ENCODE measurements at regions not wholly inside any gene's neighbourhood (a gene's known extent, or its start where the extent isn't known, plus 50 kb on each side); places are given as distances from the start of the nearest gene placed in this dataset.

DNA sequence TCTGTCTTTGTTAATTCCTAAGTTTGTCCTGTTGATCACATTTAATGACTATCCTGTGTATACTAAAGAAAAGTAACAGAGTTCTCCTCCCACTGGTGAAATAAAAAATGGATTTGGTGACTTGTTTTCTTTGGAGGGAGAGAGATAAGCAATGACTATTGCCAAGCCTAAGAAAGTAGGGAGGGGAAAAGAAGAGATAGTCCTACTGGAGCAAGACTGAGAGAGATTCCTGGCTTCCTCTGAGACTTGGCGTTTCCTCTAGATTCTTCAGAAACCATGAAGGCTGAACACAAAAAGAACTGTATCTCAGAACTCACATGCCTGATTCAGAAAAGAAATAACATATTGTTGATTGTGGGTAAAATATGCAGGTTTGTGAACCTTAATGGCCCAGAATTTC lies 406.5 kb downstream of the FOXO1 start (continued):
- TF ChIP-seq ZBTB40 (IDR thresholded peaks at IDR 0.05; ENCODE audit: borderline replicate concordance) (no peak), WRNIP1 (IDR thresholded peaks at IDR 0.05; ENCODE audit: borderline replicate concordance, low read depth, low read length) (no peak), RUNX3 (IDR thresholded peaks at IDR 0.05; ENCODE audit: low read length) (no peak), SP1 (IDR thresholded peaks at IDR 0.05; ENCODE audit: low read depth, low read length) (no peak)

DNA sequence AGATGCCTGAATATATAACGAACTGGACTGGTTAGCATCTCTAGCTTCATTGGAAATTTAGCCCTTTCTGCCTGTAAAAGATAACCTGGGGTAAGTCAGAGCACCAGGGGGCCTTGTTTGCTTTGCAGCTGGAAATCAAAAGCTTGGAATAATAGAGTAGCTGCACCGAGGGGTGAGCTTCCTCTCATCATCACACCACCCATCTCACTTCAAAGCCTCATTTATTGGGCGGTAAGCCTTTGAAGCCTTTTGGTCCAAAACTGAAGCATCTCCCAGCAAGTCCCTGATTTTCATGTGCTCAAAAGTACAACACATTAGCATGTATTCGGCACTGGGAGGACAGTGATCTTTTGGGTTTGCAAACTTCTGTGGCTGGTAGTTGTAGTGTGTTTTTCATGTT lies 405.1 kb downstream of the FOXO1 start:
- H3K27me3 ChIP-seq (replicated peaks in 1 of 2; ENCODE audit: control insufficient read depth in 2 of 2, insufficient read depth in 2 of 2, low read length in 1 of 2) = no peaks in the 10 kb centered on the region; a peak in 2 of 4 replicates
- 44% methylated on average over 4 of the region's 4 CpGs for WGBS (ENCODE audit: insufficient coverage, insufficient replicate concordance, low lambda C conversion rate, missing lambda C conversion rate)
- H4K20me1 ChIP-seq (ENCODE audit: control insufficient read depth, insufficient read depth) = no peaks in the 10 kb centered on the region
- SMC1A ChIA-PET (ENCODE audit: uncharacterized antibody, unreplicated experiment) = no interaction called here
- no peak overlapping the region for H3K27ac ChIP-seq (ENCODE audit: control insufficient read depth, insufficient read depth)
- CTCF ChIA-PET = interaction anchor here (1.0 kb wide), 1 partner anchor 421 kb away, joined by 4 read pairs; no protein-coding TSS in a partner anchor
- FAIRE-seq (no peak), ATAC-seq (no peak), DNase-seq (ENCODE audit: low read depth, low spot score) (no peak)
- intact Hi-C loops (cut with micrococcal nuclease; ENCODE audit: unreplicated experiment) (no loop called here), in situ Hi-C loops (cut with MboI) (no loop called here)
- RAD21 ChIA-PET (ENCODE audit: unreplicated experiment) = no interaction called here
- POLR2A ChIA-PET = no interaction called here
- H3K9me3 ChIP-seq (replicated peaks; ENCODE audit: control insufficient read depth, insufficient read depth, low read length) = no peaks in the 10 kb centered on the region
- H3K36me3 ChIP-seq (ENCODE audit: control insufficient read depth in 2 of 2, insufficient read depth in 2 of 2, low read length in 1 of 2) = no peaks in the 10 kb centered on the region
- H2AFZ ChIP-seq (ENCODE audit: control insufficient read depth, low read depth, low read length) = no peak overlapping the region
- BruUV-seq (replicated peaks) = no TSS peak
- H3K4me3 ChIP-seq = no peak overlapping the region
- no peak overlapping the region for H3K4me2 ChIP-seq (ENCODE audit: control insufficient read depth, insufficient read depth)
- H3K4me1 ChIP-seq (ENCODE audit: control insufficient read depth, insufficient read depth, low read length) = no peaks in the 10 kb centered on the region
- no peaks in the 10 kb centered on the region for H3K79me2 ChIP-seq (ENCODE audit: control insufficient read depth, insufficient read depth, low read length)
- no peak overlapping the region for H3K9ac ChIP-seq (ENCODE audit: control insufficient read depth, insufficient read depth, low read length)
- TF ChIP-seq NFXL1 (IDR thresholded peaks at IDR 0.05; ENCODE audit: borderline replicate concordance) = no peak
- no peak for TF ChIP-seq CBFB (IDR thresholded peaks at IDR 0.05; ENCODE audit: low read depth)
- no peak for TF ChIP-seq ZNF24 (IDR thresholded peaks at IDR 0.05)
- no peak for TF ChIP-seq FOXK2 (IDR thresholded peaks at IDR 0.05)
- TF ChIP-seq EZH2 (IDR thresholded peaks at IDR 0.05; ENCODE audit: borderline replicate concordance, control insufficient read depth, low read depth, low read length) = no peak
- TF ChIP-seq CBX5 (IDR thresholded peaks at IDR 0.05; ENCODE audit: low read depth) = no peak
- TF ChIP-seq BCL11A (IDR thresholded peaks at IDR 0.05; ENCODE audit: low read depth, low read length) = no peak
- TF ChIP-seq, protein P1, sequence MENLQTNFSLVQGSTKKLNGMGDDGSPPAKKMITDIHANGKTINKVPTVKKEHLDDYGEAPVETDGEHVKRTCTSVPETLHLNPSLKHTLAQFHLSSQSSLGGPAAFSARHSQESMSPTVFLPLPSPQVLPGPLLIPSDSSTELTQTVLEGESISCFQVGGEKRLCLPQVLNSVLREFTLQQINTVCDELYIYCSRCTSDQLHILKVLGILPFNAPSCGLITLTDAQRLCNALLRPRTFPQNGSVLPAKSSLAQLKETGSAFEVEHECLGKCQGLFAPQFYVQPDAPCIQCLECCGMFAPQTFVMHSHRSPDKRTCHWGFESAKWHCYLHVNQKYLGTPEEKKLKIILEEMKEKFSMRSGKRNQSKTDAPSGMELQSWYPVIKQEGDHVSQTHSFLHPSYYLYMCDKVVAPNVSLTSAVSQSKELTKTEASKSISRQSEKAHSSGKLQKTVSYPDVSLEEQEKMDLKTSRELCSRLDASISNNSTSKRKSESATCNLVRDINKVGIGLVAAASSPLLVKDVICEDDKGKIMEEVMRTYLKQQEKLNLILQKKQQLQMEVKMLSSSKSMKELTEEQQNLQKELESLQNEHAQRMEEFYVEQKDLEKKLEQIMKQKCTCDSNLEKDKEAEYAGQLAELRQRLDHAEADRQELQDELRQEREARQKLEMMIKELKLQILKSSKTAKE (IDR thresholded peaks at IDR 0.05; ENCODE audit: low read depth, poor library complexity, severe bottlenecking) = no peak
- TF ChIP-seq RCOR1 (conservative IDR thresholded peaks at IDR 0.05; ENCODE audit: low read depth, low read length) = no peak
- no peak for TF ChIP-seq USF1 (IDR thresholded peaks at IDR 0.05; ENCODE audit: borderline replicate concordance, extremely low read length, insufficient read depth, low read depth, low read length)
- TF ChIP-seq PKNOX1 (IDR thresholded peaks at IDR 0.05) = no peak
- TF ChIP-seq NFYA (IDR thresholded peaks at IDR 0.05; ENCODE audit: borderline replicate concordance, low read depth, low read length) = no peak
- TF ChIP-seq ZNF622 (IDR thresholded peaks at IDR 0.05) = no peak
- TF ChIP-seq DPF2 (IDR thresholded peaks at IDR 0.05) = no peak
